GM18498 (cell line): ENCODE measurements at regions not wholly inside any gene's neighbourhood (a gene's known extent, or its start where the extent isn't known, plus 50 kb on each side); places are given as distances from the start of the nearest gene placed in this dataset.
"Not testable (repeated sequence)": the region's sequence is repeated elsewhere in the genome, so short reads cannot be mapped to it uniquely, and the experiment has no call there.

Source experiments
- ATAC-seq: cut with Tn5 transposase; IDR thresholded peaks from one replicate; pipeline ENCODE4 v1.9.1; 2021; ENCODE audit warnings: mild to moderate bottlenecking, moderate library complexity; ENCODE audit not compliant: unreplicated experiment

DNA sequence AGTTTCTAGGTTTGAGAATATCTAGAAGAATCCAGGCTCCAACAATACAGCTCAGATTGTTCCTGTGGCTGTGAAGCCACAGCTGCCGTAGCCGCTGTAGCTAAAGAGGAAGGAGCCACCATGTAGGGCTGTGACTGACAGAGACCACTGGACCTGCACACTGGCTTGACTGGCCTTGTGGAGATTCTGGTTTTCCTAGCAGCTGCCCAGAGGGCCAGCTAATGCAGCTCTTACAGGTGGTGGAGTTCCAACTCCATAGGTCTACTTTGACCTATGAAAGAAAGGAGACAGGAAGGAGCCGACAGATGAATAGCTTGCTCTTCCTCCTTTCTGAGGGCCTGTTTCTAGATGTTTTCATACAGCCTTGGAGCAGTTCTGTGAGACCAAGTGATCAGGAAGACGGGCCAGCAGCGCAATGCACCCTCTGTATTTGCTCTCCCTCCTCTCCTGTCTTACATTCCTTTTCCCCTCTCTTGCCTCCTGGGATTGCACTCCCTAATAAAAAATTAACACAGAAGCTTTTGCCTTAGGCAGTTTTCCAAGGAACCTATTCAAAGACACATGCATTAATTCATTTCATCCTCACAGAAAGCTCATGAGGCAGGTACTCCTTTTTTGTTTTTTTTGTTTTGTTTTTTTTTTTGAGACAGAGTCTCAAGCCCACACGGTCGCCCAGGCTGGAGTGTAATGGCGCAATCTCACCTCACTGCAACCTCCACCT, 51.8 kb upstream of the MYB start:
- peak; percentile 73 for ATAC-seq

DNA sequence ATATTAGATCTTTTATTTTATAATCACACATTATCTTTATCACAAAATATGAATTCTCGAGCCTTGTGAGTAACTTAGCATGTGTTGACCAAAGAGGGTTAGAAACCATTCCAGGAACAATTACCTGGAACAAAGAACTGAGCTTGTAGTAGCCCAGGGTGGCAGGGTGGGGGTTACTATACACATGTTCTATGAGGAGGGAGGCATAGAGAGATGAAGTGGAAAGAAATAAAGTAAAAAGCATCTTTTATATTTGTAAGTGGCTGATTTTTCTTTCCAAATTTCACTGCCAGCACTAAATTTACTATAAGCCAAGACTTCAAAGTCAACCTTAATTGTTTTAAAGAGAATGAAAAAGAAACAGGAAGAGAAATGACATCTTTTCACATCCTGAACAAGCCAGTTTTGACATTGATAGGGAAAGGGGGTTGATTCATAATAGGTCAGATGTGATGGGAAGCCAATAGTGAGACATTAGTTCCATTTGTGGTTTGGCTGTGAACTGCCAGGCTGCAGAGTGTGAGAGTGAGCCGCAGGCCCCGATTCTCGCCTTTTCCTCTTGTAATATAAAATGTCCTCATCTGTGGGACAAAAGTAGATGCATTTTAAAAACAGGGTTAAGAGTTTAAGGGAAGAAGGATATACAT, 52.7 kb upstream of the MYB start:
- peak; percentile 89 for ATAC-seq

DNA sequence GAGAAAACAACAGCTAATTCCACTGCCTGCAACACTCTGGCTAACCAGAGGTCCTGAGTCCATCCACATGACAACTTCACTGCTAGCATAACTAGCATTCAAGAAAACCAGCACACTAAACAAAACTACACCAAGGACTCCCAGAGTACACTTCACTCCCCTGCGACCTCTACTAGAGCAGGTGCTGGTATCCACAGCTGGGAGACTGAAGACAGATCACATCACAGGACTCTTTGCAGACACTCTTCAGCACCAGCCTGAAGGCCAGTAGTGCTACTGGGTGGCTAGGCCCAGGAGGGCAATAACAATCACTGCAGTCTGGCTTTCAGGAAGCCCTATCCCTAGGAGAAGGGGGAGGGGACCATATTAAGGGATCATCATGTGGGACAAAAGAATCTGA, 54.4 kb upstream of the MYB start:
- no peak for ATAC-seq

DNA sequence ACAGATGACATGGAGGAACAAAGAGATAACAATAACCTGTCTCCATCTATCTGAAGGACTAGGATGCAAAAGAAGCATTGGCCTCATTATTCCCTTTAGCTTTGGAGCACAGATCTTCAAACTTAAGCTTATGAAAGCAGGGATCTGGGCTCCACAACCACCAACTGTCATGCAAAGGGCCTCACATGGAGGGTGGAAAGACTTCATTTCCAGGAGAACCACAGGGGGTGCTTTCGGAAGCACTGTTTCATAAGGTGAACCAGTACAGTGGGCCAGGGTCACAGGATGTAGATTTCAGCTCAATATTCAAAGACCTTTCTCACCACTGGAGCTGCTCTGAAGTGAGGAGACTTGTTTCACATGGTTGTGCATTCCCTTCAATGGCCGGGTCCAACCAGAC, 55.1 kb upstream of the MYB start:
- ATAC-seq: no peak

DNA sequence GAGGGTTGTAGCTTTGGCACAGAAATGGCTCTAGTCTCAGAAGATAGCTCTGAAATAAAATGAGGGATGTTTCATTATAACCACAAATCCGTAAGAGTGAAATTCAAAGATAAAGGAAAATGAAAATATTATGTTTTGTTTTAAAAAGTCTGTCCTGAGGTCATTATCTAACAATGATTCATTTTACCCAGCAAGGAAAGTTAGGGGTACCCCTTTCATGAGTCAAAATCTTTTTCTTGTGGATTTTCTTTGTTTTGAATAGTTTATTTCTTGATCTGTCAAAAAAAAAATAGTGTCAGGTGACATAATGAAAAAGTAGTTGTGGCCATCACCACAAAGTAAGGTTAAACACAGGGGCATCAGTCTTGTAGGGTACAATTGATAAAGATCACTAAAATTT, 59.7 kb upstream of the MYB start:
- no peak for ATAC-seq

DNA sequence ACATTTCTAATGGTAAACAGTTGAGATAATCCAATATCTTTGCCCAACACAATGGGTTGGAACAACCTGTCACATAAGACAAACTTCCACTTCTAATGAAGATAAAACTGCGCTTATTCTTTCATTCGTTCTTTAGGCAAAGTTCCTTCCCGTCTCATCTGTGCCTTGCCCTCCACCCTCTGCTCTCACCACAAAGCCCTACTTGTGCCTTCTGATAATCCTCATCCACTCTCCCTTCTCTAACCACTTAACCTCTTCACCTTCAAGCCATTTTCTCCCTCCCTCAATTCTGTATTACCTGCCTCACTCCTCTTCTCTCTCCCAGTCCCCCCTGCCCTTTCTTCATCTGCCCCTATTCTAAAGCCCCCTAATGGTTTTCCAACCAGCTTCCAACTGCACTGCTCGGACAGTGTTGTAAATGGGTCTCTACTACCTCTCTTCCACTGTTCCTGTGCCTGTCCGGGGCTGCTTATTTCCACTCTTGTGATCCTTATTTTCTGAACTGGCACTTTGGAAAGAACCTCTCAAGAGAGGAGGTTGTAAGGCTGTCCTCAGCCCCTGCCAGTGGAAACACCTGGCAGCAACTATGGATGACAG, 62.9 kb upstream of the MYB start:
- no peak for ATAC-seq

DNA sequence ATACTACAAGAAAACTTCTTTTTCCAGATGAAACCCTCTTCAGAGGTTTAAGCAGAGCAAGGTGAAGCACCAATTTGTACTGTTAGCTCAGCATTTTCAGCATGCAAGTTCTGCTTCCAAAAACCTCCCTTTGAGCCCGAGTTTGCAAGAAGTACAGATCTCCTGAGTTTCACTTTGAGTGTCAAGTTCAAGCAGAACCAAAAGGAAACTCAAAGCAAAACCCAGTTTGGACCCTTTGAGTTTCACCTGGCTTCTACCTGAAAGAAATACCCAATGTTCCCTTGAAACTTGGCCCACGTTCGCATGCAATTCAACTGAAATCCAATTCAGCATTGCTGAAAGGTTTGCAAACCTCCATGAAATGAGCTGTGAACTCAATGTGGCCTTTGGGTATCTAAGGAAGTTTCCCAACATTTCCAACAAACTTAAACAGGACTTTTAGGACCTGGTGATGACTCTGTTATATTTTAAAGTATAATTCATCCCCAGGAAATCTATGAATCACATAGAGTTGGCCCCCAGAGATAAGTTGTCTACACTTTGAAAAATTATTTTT, 62.9 kb upstream of the HBS1L start:
- no peak for ATAC-seq

DNA sequence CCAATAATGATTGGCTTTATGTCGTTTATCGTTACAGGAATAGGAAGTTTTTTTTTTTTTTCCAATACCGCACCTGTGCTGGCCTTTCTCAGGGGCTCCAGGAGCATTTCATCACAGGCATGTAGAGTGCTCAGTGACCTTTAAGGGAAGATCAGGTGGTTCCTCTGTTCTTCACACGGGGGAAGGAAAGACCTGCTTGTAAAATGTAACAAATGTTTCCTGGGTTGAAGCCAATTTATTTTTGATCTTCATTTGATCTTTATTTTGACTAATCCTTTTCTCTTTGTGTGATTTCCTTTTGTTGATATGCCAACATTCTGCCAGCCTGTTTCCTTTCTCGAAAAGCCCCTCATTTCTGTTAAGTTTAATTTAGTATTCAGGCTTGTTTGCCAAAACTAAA, 61.9 kb upstream of the HBS1L start:
- no peak for ATAC-seq

DNA sequence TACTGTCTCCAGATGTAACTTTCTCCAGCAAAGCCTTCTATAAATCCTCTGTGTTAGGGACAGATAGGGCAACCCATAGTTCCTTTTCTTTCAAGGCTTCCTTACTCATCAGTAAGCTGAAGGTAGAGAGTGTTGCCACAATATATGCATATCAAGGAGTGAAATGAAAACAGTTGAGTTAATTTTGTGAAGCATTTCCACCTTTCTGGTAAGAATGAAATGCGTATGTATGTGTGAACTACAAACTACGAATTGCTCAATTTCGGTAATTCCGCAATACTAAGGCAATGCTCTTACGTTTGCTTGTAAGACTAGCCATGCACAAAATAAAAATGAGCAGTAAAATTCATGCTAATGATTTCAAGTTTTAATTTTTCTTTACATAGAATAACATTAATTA, 61.2 kb upstream of the HBS1L start:
- ATAC-seq: no peak

DNA sequence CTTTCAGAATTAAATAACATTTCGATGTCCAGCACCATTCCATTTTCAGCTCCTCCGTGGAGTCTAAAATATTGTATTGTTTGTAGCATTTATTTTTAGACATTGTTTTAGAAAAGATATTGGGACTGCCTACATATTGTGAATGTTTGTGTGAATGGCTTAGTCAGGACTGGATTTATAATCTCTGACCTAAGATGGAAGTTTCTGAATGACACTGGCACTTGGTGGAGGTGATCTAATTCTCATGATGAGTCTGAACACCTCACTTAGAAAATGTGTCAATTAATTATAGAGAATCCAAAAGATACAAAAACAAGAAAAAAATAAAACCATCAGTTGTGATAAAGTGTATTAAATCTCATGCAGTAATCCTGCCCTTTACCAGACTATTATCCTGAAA, 60.8 kb upstream of the HBS1L start:
- ATAC-seq: no peak

DNA sequence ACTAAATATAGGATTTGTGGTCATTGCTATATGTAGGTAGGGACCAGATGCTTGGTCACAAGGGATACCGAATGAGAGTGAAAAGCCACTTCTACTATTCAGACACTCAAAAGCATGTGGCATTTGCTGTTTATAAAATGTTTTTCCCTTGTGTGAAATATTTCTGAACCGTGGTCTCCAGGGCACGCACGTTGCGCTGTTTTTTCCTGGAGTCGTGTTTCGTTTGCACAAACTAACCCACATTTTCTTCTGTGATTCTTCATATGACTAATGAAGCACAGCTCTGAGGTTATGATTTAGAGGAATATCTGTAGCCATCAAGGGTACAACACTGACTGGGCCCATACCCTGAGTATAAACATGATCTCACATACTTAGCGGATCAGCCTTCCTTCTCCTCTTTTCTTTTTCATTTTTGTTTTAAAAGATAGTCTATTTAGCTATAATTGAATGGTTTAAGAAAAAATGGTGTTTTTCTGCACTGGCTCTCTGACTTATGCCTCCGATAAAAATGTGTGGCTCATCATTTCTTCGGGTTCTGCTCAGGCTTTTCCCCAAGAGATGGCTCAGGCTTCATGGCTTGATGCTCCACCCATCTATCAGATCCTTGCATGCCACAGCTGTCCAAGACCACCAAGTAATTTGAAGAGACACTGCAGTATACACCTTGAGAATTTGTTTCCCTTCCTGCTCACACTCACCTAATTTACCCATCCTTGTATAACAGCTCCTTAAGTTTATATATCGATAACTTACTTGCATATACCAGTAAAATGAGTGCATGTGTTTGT, 59.9 kb upstream of the HBS1L start:
- ATAC-seq: peak; percentile 75

DNA sequence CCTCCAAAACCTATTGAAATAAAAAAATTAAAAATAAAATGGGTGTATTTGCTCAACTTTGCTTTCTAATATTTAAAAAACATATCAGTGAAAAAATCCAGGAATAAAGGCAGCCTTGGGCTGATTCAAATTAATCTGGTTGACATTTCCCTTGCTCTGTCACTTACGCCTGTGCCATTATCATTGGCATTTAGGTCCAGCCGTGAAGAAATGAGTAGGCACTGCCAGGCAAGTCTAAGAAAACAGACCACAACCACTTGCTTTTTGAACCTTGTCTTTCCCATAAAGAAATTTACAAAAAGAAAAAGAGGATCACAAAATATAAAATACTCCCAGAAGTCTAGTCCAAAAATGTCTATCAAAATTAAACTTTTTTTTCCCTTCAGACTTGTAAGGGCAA, 59.2 kb upstream of the HBS1L start:
- no peak for ATAC-seq

DNA sequence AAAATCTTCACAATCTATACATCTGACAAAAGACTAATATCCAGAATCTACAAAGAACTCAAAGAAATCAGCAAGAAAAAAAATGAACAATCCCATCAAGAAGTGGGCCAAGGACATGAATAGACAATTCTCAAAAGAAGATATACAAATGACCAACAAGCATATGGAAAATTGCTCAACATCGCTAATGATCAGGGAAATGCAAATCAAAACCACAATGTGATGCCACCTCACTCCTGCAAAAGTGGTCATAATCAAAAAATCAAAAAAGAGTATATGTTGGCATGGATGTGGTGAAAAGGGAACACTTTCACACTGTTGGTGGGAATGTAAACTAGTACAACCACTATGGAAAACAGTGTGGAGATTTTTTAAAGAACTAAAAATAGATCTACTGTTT, 58.3 kb upstream of the HBS1L start:
- ATAC-seq: not testable (repeated sequence)

DNA sequence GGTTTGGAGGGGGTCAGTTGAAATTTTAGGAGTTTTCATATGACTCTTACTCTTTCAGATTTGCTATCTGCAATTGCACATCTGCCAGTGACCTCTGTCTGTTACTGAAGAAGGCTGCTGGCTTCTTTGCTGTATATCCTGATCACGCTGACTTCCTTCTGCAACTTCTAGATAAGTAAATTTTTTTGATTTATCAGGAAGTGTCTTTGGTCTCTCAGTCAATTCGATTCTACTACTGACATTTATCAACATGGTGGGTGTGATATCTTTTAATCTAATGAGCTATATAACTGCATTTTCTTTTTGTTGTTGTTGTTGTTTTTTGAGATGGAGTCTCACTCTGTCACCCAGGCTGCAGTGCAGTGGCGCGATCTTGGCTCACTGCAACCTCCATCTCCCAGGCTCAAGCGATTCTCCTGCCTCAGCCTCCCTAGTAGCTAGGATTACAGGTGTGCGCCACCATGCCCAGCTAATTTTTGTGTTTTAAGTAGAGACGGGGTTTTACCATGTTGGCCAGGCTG, 55.7 kb upstream of the HBS1L start:
- ATAC-seq: not testable (repeated sequence)

DNA sequence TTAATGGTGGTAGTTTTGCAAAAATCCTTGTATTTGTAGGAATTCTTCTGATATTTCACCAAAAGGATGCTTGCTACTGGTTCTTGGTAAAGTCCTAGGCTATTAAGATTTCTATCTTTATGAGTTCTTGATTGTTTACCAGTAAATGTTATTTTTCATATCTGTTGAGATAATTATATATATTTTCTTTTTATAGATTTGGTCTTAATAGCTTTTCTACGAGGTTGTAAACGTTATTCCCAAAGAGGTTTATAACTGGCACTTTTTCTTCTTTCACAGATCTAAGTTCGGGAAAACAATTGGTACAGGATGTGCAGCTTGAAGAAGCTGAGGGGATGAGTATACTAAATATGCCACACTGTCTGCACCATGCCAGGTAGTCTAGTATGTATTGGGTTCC, 55.1 kb upstream of the HBS1L start:
- no peak for ATAC-seq

DNA sequence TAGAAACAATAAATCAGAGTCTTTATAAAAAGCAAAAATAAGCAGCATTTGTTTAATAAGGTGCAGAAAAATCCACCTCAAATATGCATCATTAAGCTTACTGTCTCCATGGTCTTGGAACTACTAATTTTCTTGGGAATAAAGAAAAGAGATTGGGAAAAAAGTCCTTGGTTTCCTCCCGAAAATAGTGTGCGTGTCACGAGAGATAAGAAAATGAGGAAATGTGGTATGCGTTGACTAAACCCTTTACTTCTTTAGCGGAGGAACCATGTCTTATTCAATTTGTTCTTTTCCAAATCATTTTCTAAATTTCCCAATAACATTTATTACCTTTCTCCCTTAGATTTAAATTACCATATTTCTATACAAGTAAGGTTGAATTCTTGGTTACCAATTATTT, 54.1 kb upstream of the HBS1L start:
- no peak for ATAC-seq

DNA sequence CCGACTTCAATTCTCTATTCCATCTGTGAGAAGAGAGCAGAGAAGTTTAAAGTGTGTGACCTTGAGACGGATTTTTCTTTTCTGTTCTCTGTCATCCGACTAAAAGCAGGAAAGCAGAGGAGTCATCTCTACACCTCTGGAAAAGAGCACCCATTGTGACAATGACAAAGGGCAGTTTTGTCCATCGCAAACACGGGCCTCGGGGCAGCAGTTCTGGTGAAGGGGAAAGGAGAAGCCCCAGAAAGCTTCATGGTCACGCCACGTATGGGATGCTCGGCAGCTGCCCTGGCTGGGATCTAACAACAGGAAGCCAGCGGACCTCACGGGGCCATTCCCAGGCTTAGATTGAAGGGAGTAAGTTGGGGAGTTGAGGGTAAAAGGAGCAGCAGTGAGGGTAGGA, 52.0 kb upstream of the HBS1L start:
- ATAC-seq: no peak

DNA sequence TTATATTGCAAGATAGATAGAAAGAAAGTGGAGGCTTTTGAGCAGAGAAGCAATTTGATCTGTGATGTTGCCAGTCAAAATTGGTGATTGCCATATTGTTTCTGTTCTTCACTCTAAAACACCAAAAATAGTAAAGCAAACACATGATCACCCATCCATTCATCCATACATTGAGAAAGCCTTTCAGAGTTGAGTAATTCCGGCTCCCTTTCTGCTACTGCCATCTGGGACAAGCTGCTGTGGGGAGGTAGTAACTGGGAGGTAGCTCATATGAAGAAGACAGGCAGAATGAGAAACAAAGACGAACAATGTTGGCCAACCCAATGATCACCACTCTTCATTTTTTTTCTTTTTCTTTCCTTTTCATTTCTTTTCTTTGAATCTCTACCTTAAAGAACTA, 51.1 kb upstream of the HBS1L start:
- no peak for ATAC-seq

DNA sequence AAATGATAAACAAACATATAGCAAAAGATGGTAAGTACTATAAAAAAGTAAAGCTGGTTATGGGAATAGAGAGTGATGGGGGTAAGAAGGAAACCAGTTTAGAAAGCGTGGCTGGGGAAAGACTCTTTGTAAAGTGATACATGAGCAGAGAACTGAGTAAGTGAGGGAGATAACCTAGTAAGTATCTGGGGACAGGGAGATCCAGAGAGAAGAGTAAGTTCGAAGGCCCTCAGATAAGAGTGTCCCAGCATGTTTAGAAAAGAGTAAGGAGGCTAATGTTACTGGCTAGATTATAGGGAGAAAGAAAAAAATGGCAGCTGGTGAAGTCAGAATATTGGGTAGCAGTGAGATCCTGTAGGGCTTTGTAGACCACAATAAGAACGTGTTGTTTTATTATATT, 50.7 kb upstream of the HBS1L start:
- ATAC-seq: no peak
